ENCODE measurements at regions not wholly inside any gene's neighbourhood (a gene's known extent, or its start where the extent isn't known, plus 50 kb on each side); places are given as distances from the start of the nearest gene placed in this dataset.

DNA sequence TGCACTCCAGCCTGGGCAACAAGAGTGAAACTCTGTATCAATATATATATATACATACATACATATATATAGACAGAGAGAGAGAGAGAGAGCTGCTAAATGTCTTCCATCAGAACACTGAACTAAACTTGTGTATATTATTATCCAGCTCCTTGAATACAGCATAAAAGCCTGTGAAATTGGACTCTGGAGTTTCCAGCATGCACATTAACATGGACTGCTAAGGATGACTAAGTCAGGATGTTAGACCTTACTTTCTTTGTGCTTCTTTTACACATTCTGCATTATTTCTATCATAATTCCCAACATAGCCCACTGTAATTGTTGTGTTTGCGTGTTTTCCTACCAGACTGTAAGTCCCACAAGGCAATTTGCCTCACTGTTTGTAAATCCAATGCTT lies 259.1 kb downstream of the TGFB2 start:
- intact Hi-C loops (cut with DNase I), result no loop called here
- no peaks in the 10 kb centered on the region for H3K36me3 ChIP-seq
- H3K4me3 ChIP-seq, result no peak overlapping the region
- H3K4me1 ChIP-seq, result no peaks in the 10 kb centered on the region
- FAIRE-seq (no peak), ATAC-seq (no peak), DNase-seq (no peak)
- WGBS, 2 donors, result 92 to 97% methylated on average over 1 of the region's 1 CpG
- TF ChIP-seq, protein P1, sequence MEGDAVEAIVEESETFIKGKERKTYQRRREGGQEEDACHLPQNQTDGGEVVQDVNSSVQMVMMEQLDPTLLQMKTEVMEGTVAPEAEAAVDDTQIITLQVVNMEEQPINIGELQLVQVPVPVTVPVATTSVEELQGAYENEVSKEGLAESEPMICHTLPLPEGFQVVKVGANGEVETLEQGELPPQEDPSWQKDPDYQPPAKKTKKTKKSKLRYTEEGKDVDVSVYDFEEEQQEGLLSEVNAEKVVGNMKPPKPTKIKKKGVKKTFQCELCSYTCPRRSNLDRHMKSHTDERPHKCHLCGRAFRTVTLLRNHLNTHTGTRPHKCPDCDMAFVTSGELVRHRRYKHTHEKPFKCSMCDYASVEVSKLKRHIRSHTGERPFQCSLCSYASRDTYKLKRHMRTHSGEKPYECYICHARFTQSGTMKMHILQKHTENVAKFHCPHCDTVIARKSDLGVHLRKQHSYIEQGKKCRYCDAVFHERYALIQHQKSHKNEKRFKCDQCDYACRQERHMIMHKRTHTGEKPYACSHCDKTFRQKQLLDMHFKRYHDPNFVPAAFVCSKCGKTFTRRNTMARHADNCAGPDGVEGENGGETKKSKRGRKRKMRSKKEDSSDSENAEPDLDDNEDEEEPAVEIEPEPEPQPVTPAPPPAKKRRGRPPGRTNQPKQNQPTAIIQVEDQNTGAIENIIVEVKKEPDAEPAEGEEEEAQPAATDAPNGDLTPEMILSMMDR (IDR thresholded peaks at IDR 0.05), result no peak
- no peak overlapping the region for H3K27ac ChIP-seq
- no peaks in the 10 kb centered on the region for H3K27me3 ChIP-seq
- H3K9me3 ChIP-seq, result no peaks in the 10 kb centered on the region

DNA sequence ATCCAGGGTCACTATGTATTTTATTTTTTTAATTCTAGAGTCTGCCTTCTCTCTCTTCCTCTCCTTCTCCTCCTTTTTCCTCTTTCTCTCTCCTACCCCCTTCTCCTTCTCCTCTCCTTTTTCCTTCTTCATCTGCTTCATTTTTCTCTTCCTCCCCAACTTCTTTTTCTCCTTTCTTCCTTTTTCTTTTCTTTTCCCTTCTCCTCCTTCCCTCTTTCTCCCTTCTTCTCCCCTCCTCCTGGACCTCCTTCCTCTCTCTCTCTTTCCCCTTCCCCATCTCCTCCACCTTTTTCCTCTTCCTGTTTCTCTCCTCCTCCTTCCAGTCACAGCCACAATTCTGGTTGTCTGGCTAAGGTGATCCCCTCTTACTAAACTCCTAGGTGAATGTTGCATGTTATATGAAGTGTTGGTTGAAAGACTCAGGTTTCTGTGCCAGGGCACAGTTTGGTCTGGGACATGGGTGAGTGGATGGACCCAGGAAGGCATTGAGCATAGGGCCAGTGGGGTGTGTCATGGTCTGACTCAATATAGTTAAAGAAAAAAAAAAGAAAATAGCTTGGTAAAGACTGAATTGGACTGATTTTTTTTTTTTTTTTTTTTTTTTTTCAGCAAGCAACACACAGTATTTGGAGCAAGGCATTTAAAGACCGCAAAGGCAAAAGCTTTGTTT lies 266.9 kb downstream of the TGFB2 start:
- TF ChIP-seq, protein P1 (IDR thresholded peaks at IDR 0.05), result no peak
- no peak overlapping the region for H3K27ac ChIP-seq
- no peaks in the 10 kb centered on the region for H3K4me1 ChIP-seq
- ATAC-seq (no peak), DNase-seq (no peak), FAIRE-seq (no peak)
- H3K4me3 ChIP-seq, result no peak overlapping the region
- 100% methylated on average over 1 of the region's 1 CpG for WGBS, 2 donors
- H3K9me3 ChIP-seq, result no peaks in the 10 kb centered on the region
- no peaks in the 10 kb centered on the region for H3K27me3 ChIP-seq
- intact Hi-C loops (cut with DNase I), result no loop called here
- no peaks in the 10 kb centered on the region for H3K36me3 ChIP-seq

DNA sequence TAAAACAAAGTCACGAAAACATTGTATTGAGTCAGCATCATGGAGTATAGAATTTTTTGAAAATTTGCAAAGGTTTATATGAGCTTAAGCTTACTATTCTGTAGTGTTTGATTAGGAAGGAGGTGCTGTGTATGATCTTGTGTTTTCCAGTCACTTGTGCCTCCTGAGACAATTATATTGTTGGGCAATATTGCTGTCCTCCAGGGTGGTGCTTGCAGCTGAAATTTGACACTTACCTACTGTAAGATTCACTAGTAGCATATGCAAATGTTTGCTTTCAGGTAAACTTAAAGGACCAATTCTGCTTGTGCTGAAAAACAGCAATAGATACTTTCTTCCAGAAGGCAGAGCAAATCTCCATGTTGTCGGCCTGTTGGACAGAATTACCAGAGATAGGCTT lies 268.0 kb downstream of the TGFB2 start:
- DNase-seq (no peak), ATAC-seq (no peak), FAIRE-seq (no peak)
- Histone ChIP-seq H3K4me3 (no peak overlapping the region), H3K36me3 (no peaks in the 10 kb centered on the region), H3K27ac (no peak overlapping the region), H3K4me1 (no peaks in the 10 kb centered on the region), H3K9me3 (no peaks in the 10 kb centered on the region), H3K27me3 (no peaks in the 10 kb centered on the region)
- intact Hi-C loops (cut with DNase I), result no loop called here
- TF ChIP-seq, protein P1 (IDR thresholded peaks at IDR 0.05), result no peak
- 54 to 69% methylated on average over 2 of the region's 2 CpGs for WGBS, 2 donors

DNA sequence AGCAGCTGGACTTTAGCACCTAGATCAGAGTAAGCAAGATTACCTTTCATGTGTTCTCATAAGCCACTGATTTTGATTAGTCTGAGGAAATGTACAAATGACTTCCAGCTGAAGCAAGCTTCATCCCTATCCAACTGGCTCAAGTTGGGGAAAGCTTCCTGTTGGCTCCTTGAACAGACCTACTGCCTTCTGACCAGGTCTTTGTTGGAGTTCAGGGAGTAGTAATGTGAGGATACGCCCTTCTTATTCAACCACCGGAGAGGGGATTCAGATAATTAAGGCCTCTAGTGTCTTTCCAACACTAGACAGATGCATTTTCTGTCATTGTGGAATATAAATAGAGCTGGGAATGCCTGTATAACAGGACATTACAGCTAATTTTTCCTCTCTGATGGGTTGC lies 268.9 kb downstream of the TGFB2 start:
- DNase-seq, result no peak
- WGBS, 2 donors, result 88 to 92% methylated on average over 2 of the region's 2 CpGs
- Histone ChIP-seq H3K9me3 (no peaks in the 10 kb centered on the region), H3K36me3 (no peaks in the 10 kb centered on the region), H3K27ac (no peak overlapping the region), H3K4me3 (no peak overlapping the region), H3K4me1 (no peaks in the 10 kb centered on the region), H3K27me3 (no peaks in the 10 kb centered on the region)
- ATAC-seq, result no peak
- TF ChIP-seq, protein P1 (IDR thresholded peaks at IDR 0.05), result no peak
- no peak for FAIRE-seq
- intact Hi-C loops (cut with DNase I), result no loop called here

DNA sequence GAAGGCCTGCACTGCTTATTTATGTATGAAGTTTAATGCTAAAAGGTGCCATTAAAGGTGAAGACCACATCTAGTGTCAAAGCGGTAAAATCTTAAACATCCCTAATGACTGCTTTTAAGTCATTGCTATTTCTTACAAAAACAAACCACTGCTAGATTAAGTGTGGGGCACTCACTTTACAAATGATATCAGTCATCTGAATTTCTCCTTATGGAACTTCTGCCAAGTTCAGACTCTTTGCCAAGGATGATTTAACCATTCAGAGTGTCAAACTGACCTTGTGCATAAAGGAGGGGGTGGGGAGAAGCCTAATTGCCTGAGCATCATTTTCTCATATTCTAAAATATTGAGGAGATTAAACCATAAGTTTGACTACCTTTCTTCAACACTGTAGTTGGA lies 271.5 kb downstream of the TGFB2 start:
- H3K4me1 ChIP-seq, result no peaks in the 10 kb centered on the region
- ATAC-seq (no peak), FAIRE-seq (no peak), DNase-seq (no peak)
- H3K9me3 ChIP-seq, result no peaks in the 10 kb centered on the region
- no peaks in the 10 kb centered on the region for H3K27me3 ChIP-seq
- no peak overlapping the region for H3K4me3 ChIP-seq
- no peaks in the 10 kb centered on the region for H3K36me3 ChIP-seq
- TF ChIP-seq, protein P1 (IDR thresholded peaks at IDR 0.05), result no peak
- intact Hi-C loops (cut with DNase I), result no loop called here
- no peak overlapping the region for H3K27ac ChIP-seq
- 81 to 82% methylated on average over 1 of the region's 1 CpG for WGBS, 2 donors

All from pancreas (tissue), 10 donors.